GM18873 (cell line): ENCODE measurements at regions not wholly inside any gene's neighbourhood (a gene's known extent, or its start where the extent isn't known, plus 50 kb on each side); places are given as distances from the start of the nearest gene placed in this dataset.

Experiments
- ATAC-seq: cut with Tn5 transposase; IDR thresholded peaks from one replicate; pipeline ENCODE4 v1.9.1; 2021; ENCODE audit warnings: mild to moderate bottlenecking, moderate library complexity, moderate number of reproducible peaks; ENCODE audit not compliant: unreplicated experiment, low FRiP score

GRCh38 chr1:4033713-4034112 is 133.6 kb upstream of the C1orf174 start:
- no peak for ATAC-seq

- no peak for ATAC-seq
These were observed 134.3 kb upstream of the C1orf174 start for GRCh38 chr1:4034318-4034887.

DNA sequence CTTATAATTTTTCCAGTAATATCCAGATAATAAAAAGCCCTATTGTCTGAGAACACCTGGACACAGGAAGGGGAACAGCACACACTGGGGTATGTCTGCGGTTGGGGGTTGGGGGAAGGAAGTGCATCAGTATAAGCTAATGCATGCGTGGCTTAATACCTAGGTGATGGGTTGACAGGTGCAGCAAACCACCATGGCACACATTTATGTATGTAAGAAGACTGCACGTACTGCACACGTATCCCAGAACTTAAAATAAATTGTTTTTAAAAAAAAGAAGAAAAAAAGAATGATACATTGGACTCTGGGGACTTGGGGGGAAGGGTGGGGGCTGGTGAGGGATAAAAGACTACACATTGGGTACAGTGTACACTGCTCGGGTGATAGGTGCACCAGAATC is 144.9 kb upstream of the C1orf174 start:
- no peak for ATAC-seq

- ATAC-seq: no peak
These were observed 145.4 kb upstream of the C1orf174 start for GRCh38 chr1:4045397-4046010.

GRCh38 chr1:4046836-4047461 is 146.9 kb upstream of the C1orf174 start:
- no peak for ATAC-seq

DNA sequence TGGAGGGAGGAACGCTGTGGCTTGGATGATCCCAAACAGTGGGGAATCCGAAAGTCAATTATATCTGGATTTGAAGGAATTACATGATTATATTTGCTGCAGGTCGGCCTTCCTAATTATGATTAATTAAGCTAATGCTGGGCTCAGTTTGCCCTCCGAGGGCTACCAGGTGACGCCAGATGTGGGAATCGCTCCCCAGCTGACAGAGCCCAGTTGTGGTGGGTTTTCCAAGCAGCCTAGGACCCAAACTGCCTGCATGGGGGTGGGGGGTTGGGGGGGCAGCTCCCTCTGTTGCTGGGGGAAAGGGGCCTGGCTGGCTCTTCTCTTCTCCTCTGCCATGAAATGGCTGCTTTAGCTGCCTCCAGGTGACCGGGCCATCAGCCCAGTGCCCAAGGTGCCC is 147.6 kb upstream of the C1orf174 start:
- no peak for ATAC-seq

DNA sequence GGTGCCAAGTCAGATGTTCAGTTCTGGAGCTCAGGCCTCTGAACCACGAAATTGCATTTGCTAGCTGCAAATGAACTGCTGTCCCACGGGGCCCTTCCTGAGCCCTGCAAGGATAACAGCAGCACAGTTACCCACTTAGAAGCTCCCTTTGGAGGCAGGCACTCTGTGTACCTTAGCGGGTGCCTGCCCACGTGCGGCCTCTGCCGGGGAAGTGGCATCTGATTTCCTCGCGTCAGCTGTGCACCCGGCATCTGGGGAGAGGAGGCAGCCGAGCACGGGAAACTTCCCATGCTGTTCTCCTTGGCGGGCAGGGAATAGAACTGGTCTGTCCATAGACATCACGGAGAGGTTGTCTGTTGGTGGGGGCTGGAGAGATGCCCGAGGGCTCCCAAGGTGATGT is 148.0 kb upstream of the C1orf174 start:
- ATAC-seq: no peak

DNA sequence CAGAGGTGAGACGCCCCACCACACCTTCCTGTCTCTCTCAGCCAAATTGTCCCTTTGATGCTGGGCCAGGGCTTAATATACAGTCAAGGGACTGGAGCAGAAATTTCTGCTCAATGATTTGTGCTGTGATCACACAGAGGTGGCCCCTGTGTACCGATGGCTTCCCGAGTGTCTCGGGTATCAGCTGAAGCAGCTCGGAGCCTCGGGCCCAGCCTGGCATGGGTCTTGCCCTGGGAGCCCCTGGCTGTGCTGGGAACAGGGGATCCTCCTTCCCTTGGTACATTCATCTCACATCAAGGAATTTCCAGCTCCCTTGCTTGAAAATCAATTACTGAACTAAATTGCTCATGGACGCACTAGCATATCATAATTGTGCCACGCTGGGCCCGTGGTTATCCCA is 148.8 kb upstream of the C1orf174 start:
- ATAC-seq: no peak

- ATAC-seq: no peak
These were observed 150.9 kb upstream of the C1orf174 start for GRCh38 chr1:4050998-4051397.

DNA sequence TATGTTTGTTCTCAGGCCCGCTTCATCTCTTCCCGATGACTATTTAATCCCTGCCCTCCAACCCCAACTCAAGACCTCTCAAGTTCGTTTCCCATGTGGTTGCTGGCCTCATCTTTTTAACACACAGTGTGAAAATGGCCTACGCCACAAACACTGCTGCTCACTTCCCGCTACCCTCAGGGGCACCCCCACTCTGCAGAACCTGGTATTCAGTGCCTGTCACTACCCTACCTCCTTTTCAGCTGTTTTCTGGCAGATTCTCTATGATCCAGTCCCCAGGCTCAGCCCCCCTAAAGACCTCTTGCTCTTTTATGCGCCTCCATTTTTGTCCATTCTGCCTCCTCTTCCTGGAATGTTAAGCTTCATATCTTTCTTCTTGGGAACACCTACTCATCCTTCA is 152.6 kb upstream of the C1orf174 start:
- ATAC-seq: no peak

DNA sequence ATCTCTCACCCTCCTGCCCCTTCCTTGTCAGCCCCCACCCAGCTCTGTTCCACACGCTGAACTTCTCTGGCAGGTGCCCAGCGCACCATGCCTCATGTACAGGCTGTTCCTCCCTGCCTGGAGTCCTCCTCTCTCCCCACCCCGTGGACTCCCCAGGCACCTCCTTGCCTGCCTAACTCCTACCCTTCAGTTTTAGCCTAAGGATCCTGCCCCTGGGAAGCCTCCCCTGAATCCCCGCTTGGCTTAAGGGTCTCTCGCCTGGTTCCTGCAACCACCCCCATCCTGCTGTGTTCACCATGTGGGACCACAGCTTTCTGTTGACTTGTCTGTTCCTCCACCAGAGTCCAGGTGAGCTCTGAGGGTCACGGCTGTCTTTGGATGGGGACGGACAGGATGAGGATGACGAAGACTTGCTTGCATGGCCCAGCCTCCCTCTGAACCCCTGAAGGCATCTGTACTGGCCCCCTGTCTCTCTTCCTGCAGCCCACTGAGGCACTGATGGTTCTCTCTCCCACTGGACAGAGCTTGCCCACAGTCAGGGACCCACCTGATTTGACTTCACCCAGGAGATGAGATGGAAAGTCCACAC is 153.2 kb upstream of the C1orf174 start:
- no peak for ATAC-seq

- ATAC-seq: no peak
These were observed 153.7 kb upstream of the C1orf174 start for GRCh38 chr1:4053774-4054173.

GRCh38 chr1:4055294-4055967 is 155.4 kb upstream of the C1orf174 start:
- no peak for ATAC-seq

DNA sequence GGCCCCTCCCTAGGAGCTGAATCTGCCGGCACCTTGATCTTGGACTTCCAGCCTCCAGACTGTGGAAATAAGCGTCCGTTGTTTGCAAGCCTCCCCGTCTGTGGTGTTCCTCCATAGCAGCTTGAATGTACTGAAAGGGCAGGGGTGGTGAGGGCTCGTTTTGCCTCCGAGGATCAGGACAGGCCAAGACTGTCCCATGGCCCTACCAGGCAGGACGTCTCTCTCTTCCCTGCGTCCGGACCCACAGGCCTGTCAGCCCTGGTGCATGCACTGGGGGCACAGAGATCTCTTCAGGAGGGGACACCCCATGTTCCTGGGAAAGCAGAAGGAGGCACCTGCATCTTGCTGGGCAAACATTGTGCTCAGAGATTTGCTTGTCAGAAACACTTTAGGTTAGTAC is 156.3 kb upstream of the C1orf174 start:
- ATAC-seq: no peak

DNA sequence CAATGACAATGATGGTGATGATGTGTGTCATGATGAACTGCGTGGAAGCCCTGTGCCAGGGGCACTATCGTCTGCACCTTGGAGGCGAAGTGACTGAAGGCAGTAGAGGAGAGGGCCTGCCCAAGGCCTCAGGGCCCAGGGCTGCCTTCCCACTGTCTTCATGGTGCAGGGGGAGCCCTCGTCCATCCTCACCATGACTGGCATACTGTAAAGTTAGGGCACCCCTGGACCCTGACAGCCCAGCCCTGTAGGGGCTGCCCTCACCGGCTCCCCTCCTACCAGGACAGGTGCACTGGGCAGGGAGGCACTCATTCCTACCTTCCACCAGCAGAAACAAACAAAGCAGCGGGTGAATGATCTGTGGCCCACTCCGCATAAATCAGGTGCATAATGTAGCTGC is 156.9 kb upstream of the C1orf174 start:
- ATAC-seq: no peak

DNA sequence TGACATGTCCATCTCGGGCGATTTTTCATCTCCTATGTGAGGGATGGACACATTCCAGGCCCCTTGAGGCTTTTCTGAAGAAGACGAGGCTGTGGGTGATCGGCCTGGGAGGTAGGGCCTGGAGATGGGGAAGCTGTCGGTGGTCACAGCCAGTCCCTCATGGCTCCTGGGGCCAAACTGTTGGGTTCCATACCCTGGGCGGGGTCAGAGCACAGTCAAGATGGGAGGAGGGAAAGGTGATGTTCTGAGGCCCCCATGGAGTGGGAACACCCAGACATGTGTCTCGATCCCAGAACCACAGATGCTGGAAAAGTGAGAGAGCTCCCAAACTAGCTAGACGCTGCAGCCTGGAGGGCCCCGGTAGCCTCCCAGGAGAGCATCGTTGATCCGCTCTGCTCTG is 157.5 kb upstream of the C1orf174 start:
- no peak for ATAC-seq

- ATAC-seq: no peak
These were observed 158.1 kb upstream of the C1orf174 start for GRCh38 chr1:4058122-4058521.

GRCh38 chr1:4058706-4059105 is 158.6 kb upstream of the C1orf174 start:
- ATAC-seq: no peak

GRCh38 chr1:4059270-4059669 is 159.2 kb upstream of the C1orf174 start:
- no peak for ATAC-seq

DNA sequence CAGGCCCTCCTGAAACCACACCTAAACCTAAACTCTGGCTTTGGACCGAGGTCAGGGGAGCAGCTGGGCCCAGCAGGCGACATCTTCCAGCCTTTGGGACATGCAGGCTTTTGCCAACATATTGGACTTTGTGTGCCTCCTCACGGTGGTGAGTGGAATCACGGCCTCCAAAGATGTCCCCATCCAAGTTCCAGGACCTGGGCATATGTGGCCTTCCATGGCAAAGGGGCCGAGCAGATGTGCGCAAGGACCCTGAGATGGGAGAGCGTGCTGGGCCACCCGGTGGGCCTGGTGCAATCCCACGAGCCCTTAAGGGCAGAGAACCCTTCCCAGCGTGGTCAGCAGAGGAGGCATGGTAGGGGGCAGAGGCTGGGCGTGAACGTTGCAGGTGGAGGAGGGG is 160.8 kb upstream of the C1orf174 start:
- no peak for ATAC-seq

- ATAC-seq: no peak
These were observed 161.5 kb upstream of the C1orf174 start for GRCh38 chr1:4061521-4062031.
